GM12878 (cell line): ENCODE measurements at regions not wholly inside any gene's neighbourhood (a gene's known extent, or its start where the extent isn't known, plus 50 kb on each side); places are given as distances from the start of the nearest gene placed in this dataset.

Experiments
- ATAC-seq: fragments of 200-7000 bp; cut with Tn5 transposase; 3 replicates; pipeline ENCODE4 v1.9.1; 2020; ENCODE audit warnings: mild to moderate bottlenecking, moderate library complexity
- BruUV-seq: library from RNA; stranded (reverse); fragments of 400-500 nt; replicated peaks from 2 replicates; lab custom pipeline; 2021; lab: Mats Ljungman, UMichigan
- CTCF ChIA-PET: fragments of 300-600 bp; sonication (Branson Sonifier 250); formaldehyde crosslinking; extraction: SDS; loops from one replicate; lab custom pipeline; 2021; ENCODE audit warnings: inconsistent platforms; lab: Yijun Ruan, JAX
- POLR2A ChIA-PET: fragments of 350-600 bp; formaldehyde crosslinking; extraction: SDS; loops from one replicate; lab custom pipeline; 2021; ENCODE audit warnings: inconsistent platforms; lab: Charles Lee
- RAD21 ChIA-PET: fragments of 300-600 bp; sonication (Branson Sonifier 250); formaldehyde crosslinking; loops from one replicate; lab custom pipeline; 2023; ENCODE audit warnings: antibody characterized with exemption; ENCODE audit not compliant: unreplicated experiment; lab: Charles Lee
- SMC1A ChIA-PET: fragments of 300-600 bp; sonication (Branson Sonifier 250); formaldehyde crosslinking; loops from one replicate; lab custom pipeline; 2023; ENCODE audit not compliant: unreplicated experiment, uncharacterized antibody; lab: Charles Lee
- DNase-seq: peaks from one replicate; pipeline ENCODE4 v3.0.0-alpha.2; 2011; ENCODE audit warnings: low read depth, low spot score
- FAIRE-seq: peaks from 3 replicates; lab custom pipeline; 2011; peaks lifted over from hg19 to GRCh38; lab: Jason Lieb, UNC
- H2AFZ ChIP-seq: 2 replicates; pipeline ENCODE4 v1.6.0; 2011; ENCODE audit warnings: low read depth, low read length, control low read depth; ENCODE audit not compliant: control insufficient read depth
- H3K27ac ChIP-seq: 2 replicates; pipeline ENCODE4 v1.5.1; 2011; ENCODE audit warnings: control low read depth; ENCODE audit not compliant: control insufficient read depth, insufficient read depth
- H3K27me3 ChIP-seq, 2 experiments: replicated peaks in 1 of 2; 2 replicates each; pipeline versions ENCODE4 v1.6.0 to v1.6.1; 2011; ENCODE audit warnings: low read length in 1 of 2; ENCODE audit not compliant: control insufficient read depth in 2 of 2, insufficient read depth in 2 of 2
- H3K36me3 ChIP-seq, 2 experiments: 2 replicates each; pipeline ENCODE4 v1.5.1; 2011; ENCODE audit warnings: low read length in 1 of 2; ENCODE audit not compliant: control insufficient read depth in 2 of 2, insufficient read depth in 2 of 2
- H3K4me1 ChIP-seq: 2 replicates; pipeline ENCODE4 v1.6.1; 2011; ENCODE audit warnings: mild to moderate bottlenecking, low read length, moderate library complexity, mixed read lengths; ENCODE audit not compliant: control insufficient read depth, insufficient read depth
- H3K4me2 ChIP-seq: 2 replicates; pipeline ENCODE4 v1.6.0; 2011; ENCODE audit warnings: control low read depth; ENCODE audit not compliant: control insufficient read depth, insufficient read depth
- H3K4me3 ChIP-seq: fragments of 200-600 bp; sonication (generic); 2 replicates; pipeline ENCODE4 v1.5.1; 2016
- H3K79me2 ChIP-seq: 2 replicates; pipeline ENCODE4 v1.6.0; 2011; ENCODE audit warnings: low read length; ENCODE audit not compliant: control insufficient read depth, insufficient read depth
- H3K9ac ChIP-seq: 2 replicates; pipeline ENCODE4 v1.8.0; 2011; ENCODE audit warnings: low read length, control low read depth, mixed read lengths; ENCODE audit not compliant: control insufficient read depth, insufficient read depth
- H3K9me3 ChIP-seq: replicated peaks from 3 replicates; pipeline ENCODE4 v1.5.1; 2011; ENCODE audit warnings: mild to moderate bottlenecking, low read length; ENCODE audit not compliant: control insufficient read depth, insufficient read depth
- H4K20me1 ChIP-seq: 2 replicates; pipeline ENCODE4 v1.6.0; 2011; ENCODE audit not compliant: control insufficient read depth, insufficient read depth
- CBX3 ChIP-seq: fragments of 200-600 bp; sonication (generic); IDR thresholded peaks from 2 replicates; pipeline ENCODE4 v1.6.1; 2016; ENCODE audit warnings: low read depth, borderline replicate concordance
- CHD4 ChIP-seq: fragments of 200-600 bp; sonication (generic); IDR thresholded peaks from 2 replicates; pipeline ENCODE4 v1.6.1; 2016; ENCODE audit warnings: mild to moderate bottlenecking
- KDM1A ChIP-seq: fragments of 200-600 bp; sonication (generic); IDR thresholded peaks from 2 replicates; pipeline ENCODE4 v1.6.1; 2016; ENCODE audit warnings: borderline replicate concordance
- LARP7 ChIP-seq: fragments of 450-650 bp; IDR thresholded peaks from 2 replicates; pipeline ENCODE4 v1.6.1; 2017; ENCODE audit warnings: mild to moderate bottlenecking
- NFYA ChIP-seq: IDR thresholded peaks from 2 replicates; pipeline ENCODE4 v1.6.1; 2011; ENCODE audit warnings: low read depth, mild to moderate bottlenecking, low read length, improper control_type of control experiment, borderline replicate concordance
- RAD51 ChIP-seq: fragments of 450-650 bp; IDR thresholded peaks from 2 replicates; pipeline ENCODE4 v1.6.1; 2016; ENCODE audit warnings: moderate library complexity, mild to moderate bottlenecking, inconsistent platforms
- RFX5 ChIP-seq: IDR thresholded peaks from 2 replicates; pipeline ENCODE4 v1.6.1; 2011; ENCODE audit warnings: low read depth, low read length, improper control_type of control experiment
- SMAD5 ChIP-seq: IDR thresholded peaks from 2 replicates; pipeline ENCODE4 v1.6.1; 2016; ENCODE audit warnings: antibody characterized with exemption, low read depth
- TAF1 ChIP-seq: IDR thresholded peaks from 2 replicates; pipeline ENCODE4 v1.6.1; 2011; ENCODE audit warnings: mild to moderate bottlenecking, low read depth, low read length, borderline replicate concordance
- TBL1XR1 ChIP-seq: IDR thresholded peaks from 2 replicates; pipeline ENCODE4 v1.6.1; 2012; ENCODE audit warnings: low read depth, low read length, improper control_type of control experiment
- YBX1 ChIP-seq: fragments of 450-650 bp; IDR thresholded peaks from 2 replicates; pipeline ENCODE4 v1.6.1; 2016; ENCODE audit warnings: antibody characterized with exemption
- ZNF274 ChIP-seq: IDR thresholded peaks from one replicate; pipeline ENCODE4 v1.8.0; 2011; ENCODE audit not compliant: insufficient read length, insufficient read depth
- WGBS: methylation state at CpG from one replicate; pipeline ENCODE4 v1.1.6; 2016; ENCODE audit warnings: low lambda C conversion rate; ENCODE audit not compliant: insufficient replicate concordance, insufficient coverage; ENCODE audit errors: missing lambda C conversion rate; 5-methylcytosine and 5-hydroxymethylcytosine counted together
- in situ Hi-C: fragments of 300-500 bp; cut with MboI; formaldehyde crosslinking; loops from 9 replicates; pipeline ENCODE4 v1.14.3; 2018; ENCODE audit warnings: mixed read lengths
- intact Hi-C: fragments of 100-400 bp; cut with micrococcal nuclease; formaldehyde crosslinking; loops from one replicate; pipeline ENCODE4 v1.14.2; 2022; ENCODE audit not compliant: unreplicated experiment
- TF ChIP-seq, protein P1 (sequence below): IDR thresholded peaks from 2 replicates; pipeline ENCODE4 v1.6.1; 2012; ENCODE audit warnings: mild to moderate bottlenecking, low read depth, low read length
- TF ChIP-seq, protein P2 (sequence below): IDR thresholded peaks from 2 replicates; pipeline ENCODE4 v1.6.1; 2012; ENCODE audit warnings: low read depth, low read length, improper control_type of control experiment

DNA sequence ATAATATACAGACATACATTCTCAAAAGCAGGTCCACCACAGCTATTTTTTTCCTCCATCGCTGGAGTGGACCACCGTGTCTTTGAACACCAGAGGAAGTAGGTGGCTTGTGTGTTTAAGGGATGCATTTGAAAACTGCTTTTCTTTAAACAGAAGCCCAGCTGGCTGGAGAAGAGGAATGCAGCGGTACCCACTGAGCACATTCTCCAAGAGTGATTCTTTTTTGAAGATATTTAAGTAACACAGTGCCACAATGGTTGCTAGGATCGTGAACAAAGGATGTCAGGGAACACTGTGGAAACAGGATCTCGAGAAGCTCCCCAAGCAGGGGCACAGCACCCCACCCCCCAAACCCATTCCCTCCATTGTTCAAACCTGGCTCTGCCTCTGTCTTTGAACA, 286.6 kb upstream of the PWP1 start:
- Histone ChIP-seq H4K20me1 (no peaks in the 10 kb centered on the region), H3K4me3 (no peak overlapping the region), H3K27me3 (no peaks in the 10 kb centered on the region), H3K9ac (no peak overlapping the region), H2AFZ (no peak overlapping the region), H3K79me2 (no peaks in the 10 kb centered on the region), H3K9me3 (no peaks in the 10 kb centered on the region), H3K4me2 (no peak overlapping the region), H3K27ac (no peak overlapping the region), H3K4me1 (no peaks in the 10 kb centered on the region; the same call in 1 of the 2 replicates), H3K36me3 (no peaks in the 10 kb centered on the region)
- ChIA-PET SMC1A (no interaction called here), CTCF (interaction anchor here (12.6 kb wide), 1 partner anchor 267 kb away, joined by 188 read pairs; no protein-coding TSS in a partner anchor), POLR2A (no interaction called here), RAD21 (interaction anchor here (2.2 kb wide), 1 partner anchor 267 kb away, joined by 4 read pairs; no protein-coding TSS in a partner anchor)
- DNase-seq (no peak), ATAC-seq (no peak), FAIRE-seq (no peak)
- no TSS peak for BruUV-seq
- intact Hi-C loops (no loop called here), in situ Hi-C loops (no loop called here)
- 34% methylated on average over 5 of the region's 5 CpGs for WGBS
- TF ChIP-seq CBX3, result no peak
- TF ChIP-seq YBX1, result no peak
- no peak for TF ChIP-seq LARP7
- no peak for TF ChIP-seq TAF1

- 68% methylated on average over 14 of the region's 14 CpGs for WGBS
- no peak for FAIRE-seq
- no peak for TF ChIP-seq TBL1XR1
- no peak for TF ChIP-seq RFX5
- no peak for TF ChIP-seq NFYA
- no peak for TF ChIP-seq ZNF274
- TF ChIP-seq, protein P1, sequence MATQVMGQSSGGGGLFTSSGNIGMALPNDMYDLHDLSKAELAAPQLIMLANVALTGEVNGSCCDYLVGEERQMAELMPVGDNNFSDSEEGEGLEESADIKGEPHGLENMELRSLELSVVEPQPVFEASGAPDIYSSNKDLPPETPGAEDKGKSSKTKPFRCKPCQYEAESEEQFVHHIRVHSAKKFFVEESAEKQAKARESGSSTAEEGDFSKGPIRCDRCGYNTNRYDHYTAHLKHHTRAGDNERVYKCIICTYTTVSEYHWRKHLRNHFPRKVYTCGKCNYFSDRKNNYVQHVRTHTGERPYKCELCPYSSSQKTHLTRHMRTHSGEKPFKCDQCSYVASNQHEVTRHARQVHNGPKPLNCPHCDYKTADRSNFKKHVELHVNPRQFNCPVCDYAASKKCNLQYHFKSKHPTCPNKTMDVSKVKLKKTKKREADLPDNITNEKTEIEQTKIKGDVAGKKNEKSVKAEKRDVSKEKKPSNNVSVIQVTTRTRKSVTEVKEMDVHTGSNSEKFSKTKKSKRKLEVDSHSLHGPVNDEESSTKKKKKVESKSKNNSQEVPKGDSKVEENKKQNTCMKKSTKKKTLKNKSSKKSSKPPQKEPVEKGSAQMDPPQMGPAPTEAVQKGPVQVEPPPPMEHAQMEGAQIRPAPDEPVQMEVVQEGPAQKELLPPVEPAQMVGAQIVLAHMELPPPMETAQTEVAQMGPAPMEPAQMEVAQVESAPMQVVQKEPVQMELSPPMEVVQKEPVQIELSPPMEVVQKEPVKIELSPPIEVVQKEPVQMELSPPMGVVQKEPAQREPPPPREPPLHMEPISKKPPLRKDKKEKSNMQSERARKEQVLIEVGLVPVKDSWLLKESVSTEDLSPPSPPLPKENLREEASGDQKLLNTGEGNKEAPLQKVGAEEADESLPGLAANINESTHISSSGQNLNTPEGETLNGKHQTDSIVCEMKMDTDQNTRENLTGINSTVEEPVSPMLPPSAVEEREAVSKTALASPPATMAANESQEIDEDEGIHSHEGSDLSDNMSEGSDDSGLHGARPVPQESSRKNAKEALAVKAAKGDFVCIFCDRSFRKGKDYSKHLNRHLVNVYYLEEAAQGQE, result no peak
- TF ChIP-seq, protein P2, sequence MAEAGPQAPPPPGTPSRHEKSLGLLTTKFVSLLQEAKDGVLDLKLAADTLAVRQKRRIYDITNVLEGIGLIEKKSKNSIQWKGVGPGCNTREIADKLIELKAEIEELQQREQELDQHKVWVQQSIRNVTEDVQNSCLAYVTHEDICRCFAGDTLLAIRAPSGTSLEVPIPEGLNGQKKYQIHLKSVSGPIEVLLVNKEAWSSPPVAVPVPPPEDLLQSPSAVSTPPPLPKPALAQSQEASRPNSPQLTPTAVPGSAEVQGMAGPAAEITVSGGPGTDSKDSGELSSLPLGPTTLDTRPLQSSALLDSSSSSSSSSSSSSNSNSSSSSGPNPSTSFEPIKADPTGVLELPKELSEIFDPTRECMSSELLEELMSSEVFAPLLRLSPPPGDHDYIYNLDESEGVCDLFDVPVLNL, result no peak
- TF ChIP-seq RAD51, result no peak
- no peak for TF ChIP-seq SMAD5
- no peak for TF ChIP-seq KDM1A
- TF ChIP-seq CHD4, result no peak
Measured at GRCh38 chr12:107400686-107401447, 284.7 kb upstream of the PWP1 start.

More at GRCh38 chr12:107400686-107401447, 284.7 kb upstream of the PWP1 start:
- Histone ChIP-seq H3K27me3 (no peaks in the 10 kb centered on the region), H3K79me2 (no peaks in the 10 kb centered on the region), H3K36me3 (no peaks in the 10 kb centered on the region), H3K4me1 (no peaks in the 10 kb centered on the region), H3K27ac (no peak overlapping the region), H3K4me2 (no peak overlapping the region), H3K9me3 (no peaks in the 10 kb centered on the region), H4K20me1 (no peaks in the 10 kb centered on the region), H2AFZ (no peak overlapping the region), H3K9ac (no peak overlapping the region), H3K4me3 (no peak overlapping the region)
- ATAC-seq (no peak), DNase-seq (no peak)
- SMC1A ChIA-PET, result interaction anchor here (3.5 kb wide), 1 partner anchor 269 kb away, joined by 30 read pairs; no protein-coding TSS in a partner anchor
- in situ Hi-C loops, result loop anchor here (5.0 kb wide), 1 partner anchor 264 kb away; no protein-coding TSS in a partner anchor
- POLR2A ChIA-PET, result no interaction called here
- no TSS peak for BruUV-seq
- RAD21 ChIA-PET, result interaction anchor here (2.7 kb wide), 1 partner anchor 269 kb away, joined by 26 read pairs; no protein-coding TSS in a partner anchor
- intact Hi-C loops, result no loop called here
- CTCF ChIA-PET, result interaction anchor here (0.6 to 12.6 kb wide), 5 partner anchors 10 to 290 kb away, joined by 3 to 188 read pairs (median 3); no protein-coding TSS in a partner anchor
